WERI-Rb-1 (cell line): ENCODE measurements at regions not wholly inside any gene's neighbourhood (a gene's known extent, or its start where the extent isn't known, plus 50 kb on each side); places are given as distances from the start of the nearest gene placed in this dataset.

Experiments
- DNase-seq: peaks from one replicate; pipeline ENCODE4 v3.0.0-alpha.2; 2020
- H3K27ac ChIP-seq: fragments of 250-450 bp; sonication (Bioruptor Pico); 2 replicates; pipeline ENCODE4 v1.5.1; 2020; ENCODE audit warnings: mild to moderate bottlenecking, moderate library complexity
- H3K27me3 ChIP-seq: fragments of 250-450 bp; sonication (Bioruptor Pico); 2 replicates; pipeline ENCODE4 v1.5.1; 2021; ENCODE audit warnings: mild to moderate bottlenecking, low read depth, moderate library complexity; ENCODE audit not compliant: insufficient read depth, severe bottlenecking
- H3K36me3 ChIP-seq: fragments of 250-450 bp; sonication (Bioruptor Pico); 2 replicates; pipeline ENCODE4 v1.5.1; 2020; ENCODE audit warnings: mild to moderate bottlenecking, moderate library complexity
- H3K4me3 ChIP-seq: 2 replicates; pipeline ENCODE4 v1.5.1; 2011; ENCODE audit warnings: low read depth, mild to moderate bottlenecking, control low read depth, low read length
- H3K9me3 ChIP-seq: fragments of 250-450 bp; sonication (Bioruptor Pico); 2 replicates; pipeline ENCODE4 v1.5.1; 2021; ENCODE audit warnings: mild to moderate bottlenecking, moderate library complexity; ENCODE audit not compliant: severe bottlenecking
- CTCF ChIP-seq: IDR thresholded peaks from 2 replicates; pipeline ENCODE4 v1.5.1; 2011; ENCODE audit warnings: low read depth, mild to moderate bottlenecking, control low read depth, inconsistent platforms, low read length

- H3K36me3 ChIP-seq = no peaks in the 10 kb centered on the region
- no peak overlapping the region; the same call in 1 of the 2 replicates for H3K4me3 ChIP-seq
- H3K9me3 ChIP-seq = peaks cover 11% of the 10 kb centered on the region
- peak; percentile 97 for DNase-seq
- peak overlapping the region; percentile 87 for H3K27ac ChIP-seq
- TF ChIP-seq CTCF = peak; percentile 85
- H3K27me3 ChIP-seq = no peaks in the 10 kb centered on the region
Measured at GRCh38 chr2:173448938-173449471, 94.3 kb downstream of the CDCA7 start.

DNA sequence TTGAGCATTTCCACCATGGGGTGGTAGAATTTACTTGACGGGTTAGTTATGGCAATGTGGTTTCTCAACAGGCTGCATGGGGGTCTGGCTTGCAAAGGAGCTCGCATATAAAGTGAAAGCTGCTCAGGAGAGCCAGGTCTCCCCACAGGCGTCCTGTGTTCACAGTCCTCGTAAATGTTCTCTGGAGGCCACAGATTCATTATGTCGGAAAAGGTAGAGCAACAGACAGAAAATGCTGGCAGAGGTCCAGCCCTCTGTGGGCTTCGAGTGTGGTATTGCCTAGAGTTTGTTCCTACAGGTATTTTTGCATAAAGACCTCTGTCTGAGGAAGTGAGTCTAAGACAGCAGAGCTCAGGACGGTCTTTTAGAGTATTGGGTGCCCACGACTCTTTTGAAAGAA is 96.4 kb downstream of the CDCA7 start:
- TF ChIP-seq CTCF = no peak
- Histone ChIP-seq H3K9me3 (peaks cover 7% of the 10 kb centered on the region), H3K4me3 (no peak overlapping the region), H3K36me3 (no peaks in the 10 kb centered on the region), H3K27me3 (no peaks in the 10 kb centered on the region), H3K27ac (no peak overlapping the region)
- DNase-seq = no peak

DNA sequence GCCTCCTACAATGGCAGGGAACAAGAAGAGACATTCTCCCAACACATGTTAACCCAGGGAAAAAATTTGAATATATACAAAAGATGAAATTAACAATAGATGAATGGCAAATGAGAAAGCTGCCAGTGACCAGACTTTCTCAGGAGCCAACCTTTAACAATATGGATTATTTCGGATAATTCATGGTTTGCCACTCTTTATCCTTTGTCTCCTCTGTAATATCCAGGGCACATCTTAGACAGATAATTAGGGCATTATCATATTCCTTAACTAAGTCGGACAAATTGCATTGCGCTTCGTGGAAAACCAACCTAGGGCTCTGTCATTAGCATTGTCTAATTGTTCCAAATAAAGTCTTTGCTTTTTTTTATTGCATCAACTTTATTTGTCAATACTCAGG is 97.3 kb downstream of the CDCA7 start:
- Histone ChIP-seq H3K27ac (no peak overlapping the region), H3K4me3 (no peak overlapping the region), H3K36me3 (no peaks in the 10 kb centered on the region), H3K9me3 (peaks cover 3% of the 10 kb centered on the region), H3K27me3 (no peaks in the 10 kb centered on the region)
- no peak for TF ChIP-seq CTCF
- DNase-seq = no peak

- DNase-seq = peak; percentile 30
- Histone ChIP-seq H3K4me3 (no peak overlapping the region), H3K36me3 (no peaks in the 10 kb centered on the region), H3K9me3 (no peaks in the 10 kb centered on the region), H3K27me3 (no peaks in the 10 kb centered on the region), H3K27ac (no peak overlapping the region)
- no peak for TF ChIP-seq CTCF
Measured at GRCh38 chr2:173452416-173452815, 97.7 kb downstream of the CDCA7 start.

DNA sequence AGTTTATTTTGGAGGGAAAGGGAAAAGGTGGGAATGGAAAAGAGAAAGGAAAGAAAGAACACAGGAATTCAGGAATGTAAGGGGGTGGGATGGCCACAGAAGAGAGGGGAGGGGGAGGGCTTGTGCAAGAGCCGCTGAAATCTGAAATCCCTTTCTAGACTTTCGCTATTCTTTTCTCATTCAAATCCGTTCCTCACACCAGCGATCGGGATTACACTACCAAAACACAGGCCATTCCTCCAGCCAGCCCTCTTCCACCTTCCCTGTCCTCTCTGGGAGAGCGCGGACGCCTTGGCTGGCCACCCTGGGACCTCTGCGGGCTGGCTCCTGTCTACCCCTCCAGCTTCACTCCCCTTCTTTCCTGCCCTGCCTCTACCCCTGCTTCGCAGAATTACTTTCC is 102.3 kb downstream of the CDCA7 start:
- TF ChIP-seq CTCF = no peak
- Histone ChIP-seq H3K9me3 (no peaks in the 10 kb centered on the region), H3K27ac (no peak overlapping the region), H3K4me3 (no peak overlapping the region), H3K27me3 (no peaks in the 10 kb centered on the region), H3K36me3 (no peaks in the 10 kb centered on the region)
- no peak for DNase-seq

GRCh38 chr2:173457366-173457765 is 102.7 kb downstream of the CDCA7 start:
- H3K9me3 ChIP-seq = no peaks in the 10 kb centered on the region
- H3K4me3 ChIP-seq = no peak overlapping the region
- no peak overlapping the region for H3K27ac ChIP-seq
- DNase-seq = no peak
- H3K36me3 ChIP-seq = no peaks in the 10 kb centered on the region
- H3K27me3 ChIP-seq = no peaks in the 10 kb centered on the region
- TF ChIP-seq CTCF = no peak
